WTC11 (cell line): ENCODE measurements at regions not wholly inside any gene's neighbourhood (a gene's known extent, or its start where the extent isn't known, plus 50 kb on each side); places are given as distances from the start of the nearest gene placed in this dataset.

ENCODE experiments used
- ATAC-seq: fragments of 200-7000 bp; cut with Tn5 transposase; 2 replicates; pipeline ENCODE4 v1.10.0; 2021; ENCODE audit warnings: mild to moderate bottlenecking, moderate library complexity
- CTCF ChIA-PET: fragments of 300-600 bp; sonication (Branson Sonifier 250); formaldehyde crosslinking; loops from one replicate; lab custom pipeline; 2021; ENCODE audit warnings: antibody characterized with exemption; lab: Charles Lee
- POLR2A ChIA-PET: fragments of 350-600 bp; sonication (Branson Sonifier 250); formaldehyde crosslinking; loops from one replicate; lab custom pipeline; 2021; ENCODE audit warnings: antibody characterized with exemption; lab: Charles Lee
- DNase-seq: peaks from one replicate; pipeline ENCODE4 v3.0.0; 2021; ENCODE audit warnings: low spot score
- H3K27ac Mint-ChIP-seq: 2 replicates; pipeline ENCODE4 v1.8.0; 2021; ENCODE audit warnings: mixed read lengths
- H3K27me3 Mint-ChIP-seq: 2 replicates; pipeline ENCODE4 v1.8.0; 2021; ENCODE audit warnings: low read depth, mild to moderate bottlenecking, moderate library complexity, mixed read lengths
- H3K36me3 Mint-ChIP-seq: 2 replicates; pipeline ENCODE4 v1.8.0; 2021; ENCODE audit warnings: mixed read lengths
- H3K4me1 Mint-ChIP-seq: 2 replicates; pipeline ENCODE4 v1.8.0; 2022; ENCODE audit warnings: mixed read lengths
- H3K4me3 Mint-ChIP-seq: 2 replicates; pipeline ENCODE4 v1.8.0; 2021; ENCODE audit warnings: mild to moderate bottlenecking, moderate library complexity, mixed read lengths
- H3K9me3 Mint-ChIP-seq: 2 replicates; pipeline ENCODE4 v1.8.0; 2021; ENCODE audit warnings: mixed read lengths
- ATF3 ChIP-seq: sonication (generic); formaldehyde crosslinking; conservative IDR thresholded peaks from 2 replicates; pipeline ENCODE4 v1.8.1; 2022; ENCODE audit warnings: mild to moderate bottlenecking, missing genetic modification reagents
- CBFB ChIP-seq: sonication (generic); formaldehyde crosslinking; IDR thresholded peaks from 2 replicates; pipeline ENCODE4 v1.8.1; 2022; ENCODE audit warnings: mild to moderate bottlenecking, low read depth, missing genetic modification reagents
- CTCF ChIP-seq: fragments of 200-600 bp; IDR thresholded peaks from 2 replicates; pipeline ENCODE4 v1.8.0; 2022; ENCODE audit warnings: antibody characterized with exemption
- ESRRA ChIP-seq: sonication (generic); formaldehyde crosslinking; IDR thresholded peaks from 2 replicates; pipeline ENCODE4 v1.8.1; 2022; ENCODE audit warnings: mild to moderate bottlenecking, missing genetic modification reagents, borderline replicate concordance
- ETV6 ChIP-seq: sonication (generic); formaldehyde crosslinking; IDR thresholded peaks from 2 replicates; pipeline ENCODE4 v1.8.1; 2022; ENCODE audit warnings: mild to moderate bottlenecking, missing genetic modification reagents
- FOXK1 ChIP-seq: sonication (generic); formaldehyde crosslinking; IDR thresholded peaks from 2 replicates; pipeline ENCODE4 v1.8.0; 2022; ENCODE audit warnings: mild to moderate bottlenecking, moderate library complexity, missing genetic modification reagents
- GTF2I ChIP-seq: fragments of 250-450 bp; sonication (Bioruptor Pico); conservative IDR thresholded peaks from 2 replicates; pipeline ENCODE4 v1.4.0; 2021; ENCODE audit warnings: mild to moderate bottlenecking
- IRF1 ChIP-seq: sonication (generic); formaldehyde crosslinking; IDR thresholded peaks from 2 replicates; pipeline ENCODE4 v1.8.0; 2023; ENCODE audit warnings: missing genetic modification reagents
- MYBL2 ChIP-seq: sonication (generic); formaldehyde crosslinking; IDR thresholded peaks from 2 replicates; pipeline ENCODE4 v1.8.1; 2023; ENCODE audit warnings: mild to moderate bottlenecking, moderate library complexity, missing genetic modification reagents
- NFATC4 ChIP-seq: fragments of 250-450 bp; sonication (Bioruptor Pico); IDR thresholded peaks from 2 replicates; pipeline ENCODE4 v1.9.0; 2021; ENCODE audit warnings: mild to moderate bottlenecking
- NFE2L1 ChIP-seq: sonication (generic); formaldehyde crosslinking; IDR thresholded peaks from 2 replicates; pipeline ENCODE4 v1.8.1; 2023; ENCODE audit warnings: missing genetic modification reagents
- NFYB ChIP-seq: sonication (generic); formaldehyde crosslinking; conservative IDR thresholded peaks from 2 replicates; pipeline ENCODE4 v1.8.0; 2022; ENCODE audit warnings: low read depth, missing genetic modification reagents
- NR2C2 ChIP-seq: sonication (generic); formaldehyde crosslinking; IDR thresholded peaks from 2 replicates; pipeline ENCODE4 v1.8.0; 2022; ENCODE audit warnings: mild to moderate bottlenecking, missing genetic modification reagents
- RELA ChIP-seq: sonication (generic); formaldehyde crosslinking; IDR thresholded peaks from 2 replicates; pipeline ENCODE4 v1.8.1; 2022; ENCODE audit warnings: missing genetic modification reagents, mild to moderate bottlenecking, borderline replicate concordance
- SOX15 ChIP-seq: fragments of 250-450 bp; sonication (Bioruptor Pico); IDR thresholded peaks from 2 replicates; pipeline ENCODE4 v1.9.0; 2021; ENCODE audit warnings: mild to moderate bottlenecking
- ZBTB21 ChIP-seq: sonication (generic); formaldehyde crosslinking; IDR thresholded peaks from 2 replicates; pipeline ENCODE4 v1.8.1; 2023; ENCODE audit warnings: mild to moderate bottlenecking, missing genetic modification reagents, borderline replicate concordance
- ZBTB43 ChIP-seq: sonication (generic); formaldehyde crosslinking; IDR thresholded peaks from 2 replicates; pipeline ENCODE4 v1.8.1; 2023; ENCODE audit warnings: mild to moderate bottlenecking, missing genetic modification reagents
- ZNF138 ChIP-seq: sonication (generic); formaldehyde crosslinking; conservative IDR thresholded peaks from 2 replicates; pipeline ENCODE4 v1.8.1; 2022; ENCODE audit warnings: mild to moderate bottlenecking, moderate library complexity, missing genetic modification reagents
- ZNF219 ChIP-seq: sonication (generic); formaldehyde crosslinking; IDR thresholded peaks from 2 replicates; pipeline ENCODE4 v1.8.0; 2023; ENCODE audit warnings: missing genetic modification reagents, mild to moderate bottlenecking, borderline replicate concordance
- ZNF263 ChIP-seq: sonication (generic); formaldehyde crosslinking; IDR thresholded peaks from 2 replicates; pipeline ENCODE4 v1.8.1; 2022; ENCODE audit warnings: low read depth, mild to moderate bottlenecking, moderate library complexity, missing genetic modification reagents
- ZNF281 ChIP-seq: sonication (generic); formaldehyde crosslinking; IDR thresholded peaks from 2 replicates; pipeline ENCODE4 v1.8.0; 2023; ENCODE audit warnings: mild to moderate bottlenecking, missing genetic modification reagents
- ZNF416 ChIP-seq: fragments of 250-450 bp; sonication (Bioruptor Pico); IDR thresholded peaks from 2 replicates; pipeline ENCODE4 v1.9.0; 2021; ENCODE audit warnings: mild to moderate bottlenecking, inconsistent platforms
- ZSCAN18 ChIP-seq: fragments of 250-450 bp; sonication (Bioruptor Pico); IDR thresholded peaks from 2 replicates; pipeline ENCODE4 v2.1.2; 2022; ENCODE audit warnings: mild to moderate bottlenecking, moderate library complexity

GRCh38 chr12:30111719-30112118, 328.0 kb upstream of the TMTC1 start (continued):
- no peak for TF ChIP-seq ETV6
- no peak for TF ChIP-seq ZNF416 (CRISPR knock-in tag)
- TF ChIP-seq ATF3, result no peak

DNA sequence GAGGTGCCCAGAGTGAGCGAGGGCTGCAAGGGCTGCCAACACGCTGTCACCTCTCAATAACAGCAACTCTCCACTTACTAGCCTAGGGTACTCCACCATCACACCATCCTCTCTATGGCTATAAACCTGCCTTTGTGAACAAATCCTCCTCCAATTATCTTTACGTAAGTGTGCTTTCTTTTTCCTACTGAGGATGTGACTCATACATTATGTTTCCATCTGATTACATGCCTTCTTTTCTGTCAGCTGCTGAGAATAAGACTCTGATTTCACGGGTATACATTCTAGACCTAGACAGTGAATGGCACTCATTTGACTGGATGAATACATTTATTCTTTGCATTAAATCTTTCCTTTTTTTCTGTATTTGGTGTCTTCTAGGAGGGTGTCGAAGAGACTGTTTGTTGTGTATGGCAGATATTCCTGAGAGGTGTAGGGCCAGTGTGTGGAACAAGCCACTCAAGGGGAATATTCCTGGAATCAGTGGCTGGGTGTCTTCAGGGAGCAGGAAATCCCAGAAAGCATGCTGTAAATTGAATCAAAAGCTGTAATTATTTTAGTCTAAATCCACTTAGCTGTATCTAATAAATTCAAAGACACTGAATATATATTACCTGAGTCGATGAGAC, 327.3 kb upstream of the TMTC1 start:
- no peak for DNase-seq
- no peak for ATAC-seq
- no peaks in the 10 kb centered on the region for H3K4me1 Mint-ChIP-seq
- H3K4me3 Mint-ChIP-seq, result no peak overlapping the region
- ChIA-PET POLR2A (no interaction called here), CTCF (no interaction called here)
- peaks cover 35% of the 10 kb centered on the region for H3K9me3 Mint-ChIP-seq
- no peaks in the 10 kb centered on the region for H3K27me3 Mint-ChIP-seq
- H3K36me3 Mint-ChIP-seq, result peaks cover 20% of the 10 kb centered on the region; the same call in 1 of the 2 replicates
- H3K27ac Mint-ChIP-seq, result no peak overlapping the region
- TF ChIP-seq NFE2L1 (CRISPR knock-in tag), result no peak
- no peak for TF ChIP-seq FOXK1 (CRISPR knock-in tag)
- TF ChIP-seq MYBL2 (CRISPR knock-in tag), result no peak
- no peak for TF ChIP-seq NFYB (CRISPR knock-in tag)
- TF ChIP-seq ESRRA (CRISPR knock-in tag), result no peak
- TF ChIP-seq RELA (CRISPR knock-in tag), result no peak
- no peak for TF ChIP-seq ZNF281 (CRISPR knock-in tag)
- TF ChIP-seq IRF1, result no peak
- TF ChIP-seq ZSCAN18 (CRISPR knock-in tag), result no peak
- no peak for TF ChIP-seq CBFB (CRISPR knock-in tag)
- no peak for TF ChIP-seq SOX15 (CRISPR knock-in tag)
- no peak for TF ChIP-seq ZNF138 (CRISPR knock-in tag)
- TF ChIP-seq ZNF263 (CRISPR knock-in tag), result no peak
- TF ChIP-seq ZBTB21 (CRISPR knock-in tag), result no peak
- TF ChIP-seq NR2C2 (CRISPR knock-in tag), result no peak
- no peak for TF ChIP-seq ZNF219
- TF ChIP-seq CTCF, result no peak
- TF ChIP-seq ZBTB43, result no peak
- no peak for TF ChIP-seq NFATC4 (CRISPR knock-in tag)
- TF ChIP-seq GTF2I (CRISPR knock-in tag), result no peak
